ENCODE measurements at regions not wholly inside any gene's neighbourhood (a gene's known extent, or its start where the extent isn't known, plus 50 kb on each side); places are given as distances from the start of the nearest gene placed in this dataset.
"Not testable (repeated sequence)": the region's sequence is repeated elsewhere in the genome, so short reads cannot be mapped to it uniquely, and the experiment has no call there.

DNA sequence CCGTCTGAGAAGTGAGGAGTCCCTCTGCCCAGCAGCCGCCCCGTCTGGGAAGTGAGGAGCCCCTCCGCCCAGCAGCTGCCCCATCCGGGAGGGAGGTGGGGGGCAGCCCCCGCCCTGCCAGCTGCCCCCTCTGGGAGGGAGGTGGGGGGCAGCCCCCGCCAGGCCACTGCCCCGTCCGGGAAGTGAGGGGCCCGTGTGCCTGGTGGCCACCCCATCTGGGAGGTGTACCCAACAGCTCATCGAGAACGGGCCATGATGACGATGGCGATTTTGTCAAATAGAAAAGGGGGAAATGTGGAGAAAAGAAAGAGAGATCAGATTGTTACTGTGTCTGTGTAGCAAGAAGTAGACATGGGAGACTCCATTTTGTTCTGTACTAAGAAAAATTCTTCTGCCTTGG lies 208.8 kb downstream of the KDM5D start:
- not testable (repeated sequence) for DNase-seq

- DNase-seq, result no peak
Observed at GRCh38 chrY:19521976-19522375, 222.6 kb downstream of the KDM5D start.

GRCh38 chrY:19503092-19503449 lies 241.5 kb downstream of the KDM5D start:
- peak; percentile 12 for DNase-seq

- no peak for DNase-seq
Observed at GRCh38 chrY:19502169-19503091, 242.1 kb downstream of the KDM5D start.

GRCh38 chrY:19498556-19498955 lies 246.0 kb downstream of the KDM5D start:
- DNase-seq, result no peak

DNA sequence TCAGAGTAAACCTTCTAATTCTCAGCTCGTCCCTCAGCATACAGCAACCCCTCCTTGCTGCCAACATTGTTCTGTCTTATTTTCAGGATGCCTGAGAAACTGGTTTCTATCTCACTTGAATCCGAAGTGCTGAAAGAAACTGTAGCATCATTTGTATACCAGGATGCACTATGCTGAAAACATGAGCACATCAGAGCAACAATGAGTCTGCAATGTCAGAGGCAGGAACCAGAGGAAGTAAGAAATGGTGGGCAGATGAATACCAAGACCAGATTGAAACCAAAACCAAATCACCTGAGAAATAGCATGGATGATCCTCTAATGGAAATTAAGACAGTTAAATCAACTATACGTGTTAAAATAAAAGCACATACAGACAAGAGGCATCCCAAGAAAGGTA lies 257.0 kb downstream of the KDM5D start:
- no peak for DNase-seq

- DNase-seq, result no peak
Observed at GRCh38 chrY:19484997-19485396, 259.5 kb downstream of the KDM5D start.

GRCh38 chrY:19479141-19479540 lies 265.4 kb downstream of the KDM5D start:
- DNase-seq, result no peak

- DNase-seq, result no peak
Observed at GRCh38 chrY:19477959-19478358, 266.6 kb downstream of the KDM5D start.

- no peak for DNase-seq
Observed at GRCh38 chrY:19465809-19466208, 278.7 kb downstream of the KDM5D start.

DNA sequence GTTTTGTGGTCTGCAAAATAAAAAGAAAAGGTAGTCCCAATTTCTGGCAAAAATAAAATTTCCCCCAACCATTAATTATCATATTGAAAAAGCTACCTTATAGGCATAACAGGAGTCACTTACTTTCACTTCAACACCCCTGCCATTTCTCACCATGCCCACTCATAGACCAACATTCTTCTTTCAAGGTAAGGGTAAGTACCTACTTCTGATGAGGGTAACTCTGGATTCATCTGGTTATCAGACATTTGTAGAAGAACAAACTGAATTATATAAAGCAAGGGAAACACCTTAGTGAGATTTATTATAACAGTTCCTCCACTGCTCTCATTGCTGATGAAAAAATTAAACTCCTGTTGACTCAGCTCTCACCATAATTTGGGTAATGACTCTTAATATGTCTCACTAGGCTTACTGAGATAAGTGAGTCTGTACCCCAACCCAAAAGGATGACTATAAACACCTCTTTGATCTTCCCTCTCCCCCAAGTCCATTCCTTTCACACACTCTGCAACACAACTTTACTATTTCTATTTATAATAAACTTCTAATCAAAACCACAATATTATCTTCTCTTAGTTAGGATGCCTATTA lies 287.6 kb downstream of the KDM5D start:
- no peak for DNase-seq

GRCh38 chrY:19433059-19433458 lies 311.5 kb downstream of the KDM5D start:
- DNase-seq, result no peak

GRCh38 chrY:19427736-19428518 lies 316.6 kb downstream of the KDM5D start:
- DNase-seq, result no peak

GRCh38 chrY:19427191-19427590 lies 317.3 kb downstream of the KDM5D start:
- not testable (repeated sequence) for DNase-seq

DNA sequence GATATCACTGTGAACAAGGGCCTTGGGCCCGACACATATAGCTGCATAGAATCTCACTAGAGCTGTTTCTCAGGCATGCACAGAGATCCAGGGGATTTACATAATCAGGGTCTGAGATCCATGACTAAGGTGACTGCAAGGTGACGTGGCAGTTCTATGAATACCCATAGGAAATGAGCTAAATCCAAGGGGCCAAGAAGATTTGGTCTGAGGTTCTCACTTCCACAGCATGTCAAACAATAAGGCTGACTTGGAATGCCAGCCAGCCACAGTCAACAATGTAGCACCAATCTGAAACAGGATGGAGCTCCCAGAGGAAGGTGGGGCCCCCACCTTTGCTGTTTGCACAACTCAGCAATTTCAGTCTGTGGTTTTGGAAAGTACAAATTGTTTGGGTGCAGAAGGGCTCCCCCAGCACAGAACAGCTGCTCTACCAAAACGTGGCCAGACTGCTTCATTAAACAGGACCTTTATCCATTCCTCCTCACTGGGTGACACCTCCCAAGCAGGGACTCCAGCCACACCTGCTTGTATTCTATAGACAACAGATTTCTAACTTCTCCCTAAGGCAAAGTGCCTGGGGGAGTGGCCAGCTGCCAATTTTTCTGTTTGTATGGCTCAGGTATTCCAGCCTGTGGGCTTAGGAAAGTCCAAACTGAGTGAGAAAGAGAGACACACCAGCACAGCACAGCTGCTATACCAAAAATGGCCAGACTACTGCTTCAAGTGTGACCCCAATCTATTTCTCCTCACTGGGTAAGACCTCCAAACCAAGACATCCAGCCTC lies 333.4 kb downstream of the KDM5D start:
- DNase-seq, result no peak

GRCh38 chrY:19406246-19406645 lies 338.3 kb downstream of the KDM5D start:
- no peak for DNase-seq

DNA sequence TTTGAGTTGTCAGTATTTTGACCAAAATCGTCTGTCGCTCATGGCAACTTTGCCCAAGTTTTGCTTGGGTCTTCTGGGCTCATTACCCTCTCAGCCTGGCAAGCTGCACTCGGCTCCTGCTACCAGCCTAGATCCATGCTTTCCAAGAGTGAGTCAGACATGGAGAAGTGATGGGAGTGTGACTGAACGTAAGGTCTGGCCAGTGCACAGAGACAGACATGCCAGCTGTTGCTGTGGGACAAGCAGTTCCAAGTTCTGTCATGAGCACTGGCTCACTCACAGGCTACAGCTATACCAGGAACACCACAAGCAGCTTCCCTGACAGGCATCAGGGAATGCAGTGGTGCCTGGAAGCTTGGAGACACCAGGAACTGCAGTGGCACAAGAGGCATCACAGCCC lies 338.9 kb downstream of the KDM5D start:
- no peak for DNase-seq

GRCh38 chrY:19392876-19393275 lies 351.6 kb downstream of the KDM5D start:
- no peak for DNase-seq

DNA sequence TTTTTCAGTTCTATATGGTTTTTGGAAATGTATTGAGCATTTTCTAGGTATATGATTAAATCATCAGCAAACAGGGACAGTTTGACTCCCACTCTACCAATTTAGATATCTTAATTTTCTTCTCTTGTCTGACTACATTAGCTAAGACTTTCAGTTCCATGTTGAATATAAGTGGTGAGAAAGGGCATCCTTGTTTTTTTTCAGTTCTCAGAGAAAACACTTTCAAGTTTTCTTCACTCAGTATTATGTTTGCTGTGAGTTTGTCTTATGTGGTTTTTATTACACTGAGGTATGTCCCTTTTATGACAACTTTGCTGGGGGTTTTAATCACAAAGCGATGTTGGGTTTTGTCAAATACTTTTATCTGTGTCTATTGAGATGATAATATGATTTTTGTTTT lies 352.6 kb downstream of the KDM5D start:
- no peak for DNase-seq

DNA sequence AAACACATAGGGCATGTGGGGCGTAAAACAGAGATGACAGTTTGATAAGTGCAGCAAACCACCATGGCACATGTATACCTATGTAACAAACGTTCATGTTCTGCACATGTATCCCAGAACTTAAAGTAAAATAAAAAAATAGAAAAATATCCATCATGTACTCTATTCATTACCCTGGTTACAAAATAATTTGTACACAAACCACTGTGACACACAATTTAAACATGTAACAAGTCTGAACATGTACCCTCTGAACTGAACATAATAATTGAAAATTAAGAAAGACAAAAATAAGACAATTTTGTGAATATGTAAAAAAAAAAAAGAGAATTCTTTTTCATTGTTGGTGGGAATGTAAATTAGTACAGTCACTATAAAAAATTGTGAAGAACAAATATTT lies 379.2 kb downstream of the KDM5D start:
- DNase-seq, result no peak

GRCh38 chrY:19357249-19357648 lies 387.3 kb downstream of the KDM5D start:
- DNase-seq, result no peak

DNA sequence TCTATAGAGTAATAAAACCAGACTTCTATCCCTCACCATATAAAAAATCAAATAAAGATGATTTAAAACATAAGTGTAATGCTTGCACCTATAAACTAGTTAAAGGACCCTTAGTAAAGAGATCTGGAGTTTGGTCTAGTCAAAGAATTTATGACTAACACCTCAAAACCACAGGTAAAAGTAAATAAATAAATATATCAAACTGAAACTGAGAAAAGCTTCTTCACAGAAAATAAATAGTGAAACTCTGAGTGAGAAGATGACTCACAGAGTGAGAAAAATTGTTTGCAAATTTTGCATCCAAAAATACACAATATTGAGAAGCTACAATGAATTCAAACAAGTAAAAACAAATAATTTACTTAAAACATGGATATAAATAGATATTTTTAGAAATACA lies 387.8 kb downstream of the KDM5D start:
- DNase-seq, result no peak

DNA sequence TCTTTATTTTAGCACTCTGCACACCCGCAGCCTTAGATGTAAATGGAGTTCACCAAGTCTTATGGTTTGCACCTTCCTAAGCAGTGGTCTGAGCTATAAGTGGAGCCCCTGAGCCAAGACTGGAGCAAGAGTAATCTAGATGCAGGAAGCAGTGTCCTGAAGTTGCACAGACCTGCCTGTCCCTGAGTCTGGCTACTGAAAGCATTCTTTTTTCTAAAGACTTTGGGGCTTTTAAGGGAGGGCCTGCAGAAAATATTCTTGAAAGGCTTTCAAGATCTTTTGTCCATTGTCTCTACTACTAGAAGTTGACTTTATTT lies 389.7 kb downstream of the KDM5D start:
- no peak for DNase-seq

Data from activated CD4-positive, alpha-beta T cell treated with anti-CD3 and anti-CD28 coated beads for 1 hour (primary cell).